ENCODE measurements at regions not wholly inside any gene's neighbourhood (a gene's known extent, or its start where the extent isn't known, plus 50 kb on each side); places are given as distances from the start of the nearest gene placed in this dataset.

- TF ChIP-seq CEBPB (IDR thresholded peaks at IDR 0.05; ENCODE audit: low read depth, low read length) (no peak), CTCF (IDR thresholded peaks at IDR 0.05; ENCODE audit: control extremely low read depth in 1 of 3, insufficient read depth in 1 of 3, low read depth in 1 of 3, low read length in 3 of 3) (no peak), EP300 (IDR thresholded peaks at IDR 0.05; ENCODE audit: borderline replicate concordance in 1 of 2, low read depth in 2 of 2, low read length in 2 of 2) (no peak), TCF12 (IDR thresholded peaks at IDR 0.05; ENCODE audit: low read depth, low read length) (no peak), SP2 (IDR thresholded peaks at IDR 0.05; ENCODE audit: low read length) (no peak), CHD1 (IDR thresholded peaks at IDR 0.05; ENCODE audit: low read depth, low read length) (no peak), SP1 (IDR thresholded peaks at IDR 0.05; ENCODE audit: low read depth, low read length) (no peak), KDM5A (IDR thresholded peaks at IDR 0.05; ENCODE audit: low read length) (no peak), BACH1 (IDR thresholded peaks at IDR 0.05; ENCODE audit: low read length) (no peak), YY1 (IDR thresholded peaks at IDR 0.05; ENCODE audit: low read depth, low read length) (no peak)
These were observed 116.8 kb upstream of the ZNF32 start for GRCh38 chr10:43765516-43765915.

All from H1 (cell line).